ENCODE measurements at regions not wholly inside any gene's neighbourhood (a gene's known extent, or its start where the extent isn't known, plus 50 kb on each side); places are given as distances from the start of the nearest gene placed in this dataset.
A peak's percentile ranks its signal among the peaks of the same experiment; 100 is the strongest.

- TF ChIP-seq SOX5 (CRISPR knock-in tag; IDR thresholded peaks at IDR 0.05; ENCODE audit: borderline replicate concordance) (peak; percentile 82), KLF13 (CRISPR knock-in tag; IDR thresholded peaks at IDR 0.05) (no peak), EZH2 (conservative IDR thresholded peaks at IDR 0.05; ENCODE audit: low read depth, low read length) (no peak), ZNF296 (CRISPR knock-in tag; conservative IDR thresholded peaks at IDR 0.05) (no peak), MAF1 (CRISPR knock-in tag; IDR thresholded peaks at IDR 0.05; ENCODE audit: borderline replicate concordance) (no peak), ZZZ3 (CRISPR knock-in tag; IDR thresholded peaks at IDR 0.05; ENCODE audit: borderline replicate concordance) (no peak), NFKBIZ (CRISPR knock-in tag; IDR thresholded peaks at IDR 0.05) (0 out of 2 replicates have a peak, but pooled peaks have one; percentile 61), PHB2 (IDR thresholded peaks at IDR 0.05; ENCODE audit: partially characterized antibody) (no peak), ZSCAN9 (CRISPR knock-in tag; IDR thresholded peaks at IDR 0.05; ENCODE audit: borderline replicate concordance) (peak; percentile 61; the same call in 1 of the 2 replicates), ZNF124 (CRISPR knock-in tag; IDR thresholded peaks at IDR 0.05) (0 out of 2 replicates have a peak, but pooled peaks have one; percentile 33), RARA (CRISPR knock-in tag; IDR thresholded peaks at IDR 0.05) (peak; percentile 97), FOXK1 (CRISPR knock-in tag; IDR thresholded peaks at IDR 0.05; ENCODE audit: borderline replicate concordance, low read depth) (peak; percentile 89; the same call in 1 of the 2 replicates), HNF4G (IDR thresholded peaks at IDR 0.05; ENCODE audit: borderline replicate concordance, low read depth, low read length) (peak; percentile 70; the same call in 1 of the 2 replicates), HNF4G (CRISPR knock-in tag; IDR thresholded peaks at IDR 0.05; ENCODE audit: borderline replicate concordance, low read depth) (no peak), ZNF224 (CRISPR knock-in tag; IDR thresholded peaks at IDR 0.05) (no peak), NR2F6 (IDR thresholded peaks at IDR 0.05) (peak; percentile 95), NR2F6 (CRISPR knock-in tag; IDR thresholded peaks at IDR 0.05) (peak; percentile 96), NFIC (IDR thresholded peaks at IDR 0.05; ENCODE audit: low read length) (peak; percentile 73; the same call in 1 of the 2 replicates), ZNF446 (CRISPR knock-in tag; IDR thresholded peaks at IDR 0.05) (no peak), MEIS1 (CRISPR knock-in tag; IDR thresholded peaks at IDR 0.05; ENCODE audit: borderline replicate concordance) (no peak), ZNF839 (CRISPR knock-in tag; IDR thresholded peaks at IDR 0.05; ENCODE audit: borderline replicate concordance) (no peak), AGO1 (IDR thresholded peaks at IDR 0.05; ENCODE audit: low read depth, low read length, poor library complexity, severe bottlenecking) (no peak)
- TF ChIP-seq, protein P1, sequence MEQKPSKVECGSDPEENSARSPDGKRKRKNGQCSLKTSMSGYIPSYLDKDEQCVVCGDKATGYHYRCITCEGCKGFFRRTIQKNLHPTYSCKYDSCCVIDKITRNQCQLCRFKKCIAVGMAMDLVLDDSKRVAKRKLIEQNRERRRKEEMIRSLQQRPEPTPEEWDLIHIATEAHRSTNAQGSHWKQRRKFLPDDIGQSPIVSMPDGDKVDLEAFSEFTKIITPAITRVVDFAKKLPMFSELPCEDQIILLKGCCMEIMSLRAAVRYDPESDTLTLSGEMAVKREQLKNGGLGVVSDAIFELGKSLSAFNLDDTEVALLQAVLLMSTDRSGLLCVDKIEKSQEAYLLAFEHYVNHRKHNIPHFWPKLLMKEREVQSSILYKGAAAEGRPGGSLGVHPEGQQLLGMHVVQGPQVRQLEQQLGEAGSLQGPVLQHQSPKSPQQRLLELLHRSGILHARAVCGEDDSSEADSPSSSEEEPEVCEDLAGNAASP (CRISPR knock-in tag; IDR thresholded peaks at IDR 0.05; ENCODE audit: borderline replicate concordance), result peak; percentile 99
- TF ChIP-seq, protein P2, sequence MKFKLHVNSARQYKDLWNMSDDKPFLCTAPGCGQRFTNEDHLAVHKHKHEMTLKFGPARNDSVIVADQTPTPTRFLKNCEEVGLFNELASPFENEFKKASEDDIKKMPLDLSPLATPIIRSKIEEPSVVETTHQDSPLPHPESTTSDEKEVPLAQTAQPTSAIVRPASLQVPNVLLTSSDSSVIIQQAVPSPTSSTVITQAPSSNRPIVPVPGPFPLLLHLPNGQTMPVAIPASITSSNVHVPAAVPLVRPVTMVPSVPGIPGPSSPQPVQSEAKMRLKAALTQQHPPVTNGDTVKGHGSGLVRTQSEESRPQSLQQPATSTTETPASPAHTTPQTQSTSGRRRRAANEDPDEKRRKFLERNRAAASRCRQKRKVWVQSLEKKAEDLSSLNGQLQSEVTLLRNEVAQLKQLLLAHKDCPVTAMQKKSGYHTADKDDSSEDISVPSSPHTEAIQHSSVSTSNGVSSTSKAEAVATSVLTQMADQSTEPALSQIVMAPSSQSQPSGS (CRISPR knock-in tag; IDR thresholded peaks at IDR 0.05), result 0 out of 2 replicates have a peak, but pooled peaks have one; percentile 50
- TF ChIP-seq, protein P3, sequence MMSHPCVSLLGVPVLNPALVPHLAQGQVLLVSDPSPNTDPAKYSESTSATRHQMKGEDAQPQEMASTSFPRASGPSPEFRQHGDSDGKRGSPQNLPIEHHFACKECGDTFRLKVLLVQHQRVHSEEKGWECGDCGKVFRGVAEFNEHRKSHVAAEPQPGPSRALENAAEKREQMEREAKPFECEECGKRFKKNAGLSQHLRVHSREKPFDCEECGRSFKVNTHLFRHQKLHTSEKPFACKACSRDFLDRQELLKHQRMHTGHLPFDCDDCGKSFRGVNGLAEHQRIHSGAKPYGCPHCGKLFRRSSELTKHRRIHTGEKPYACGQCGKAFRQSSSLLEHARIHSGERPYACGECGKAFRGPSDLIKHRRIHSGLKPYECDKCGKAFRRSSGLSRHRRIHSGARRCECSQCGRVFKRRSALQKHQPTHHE (CRISPR knock-in tag; IDR thresholded peaks at IDR 0.05; ENCODE audit: borderline replicate concordance), result no peak
- TF ChIP-seq, protein P4, sequence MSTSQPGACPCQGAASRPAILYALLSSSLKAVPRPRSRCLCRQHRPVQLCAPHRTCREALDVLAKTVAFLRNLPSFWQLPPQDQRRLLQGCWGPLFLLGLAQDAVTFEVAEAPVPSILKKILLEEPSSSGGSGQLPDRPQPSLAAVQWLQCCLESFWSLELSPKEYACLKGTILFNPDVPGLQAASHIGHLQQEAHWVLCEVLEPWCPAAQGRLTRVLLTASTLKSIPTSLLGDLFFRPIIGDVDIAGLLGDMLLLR (CRISPR knock-in tag; IDR thresholded peaks at IDR 0.05), result no peak
Observed at GRCh38 chr7:17408245-17408903, 109.9 kb downstream of the AHR start (continued).

Measured in HepG2 (cell line).